Epithelial cell of esophagus (primary cell): ENCODE measurements at regions not wholly inside any gene's neighbourhood (a gene's known extent, or its start where the extent isn't known, plus 50 kb on each side); places are given as distances from the start of the nearest gene placed in this dataset.

ENCODE experiments used
- DNase-seq: peaks from one replicate; pipeline ENCODE4 v3.0.0; 2010; ENCODE audit warnings: low read depth
- H3K4me3 ChIP-seq: 2 replicates; pipeline ENCODE4 v1.5.1; 2011; ENCODE audit warnings: mild to moderate bottlenecking, low read length, control low read depth
- TF ChIP-seq, protein P1 (sequence below): IDR thresholded peaks from 2 replicates; pipeline ENCODE4 v1.5.1; 2011; ENCODE audit warnings: low read depth, mild to moderate bottlenecking, low read length, control low read depth, inconsistent platforms; ENCODE audit not compliant: insufficient read depth; ENCODE audit errors: missing control alignments

DNA sequence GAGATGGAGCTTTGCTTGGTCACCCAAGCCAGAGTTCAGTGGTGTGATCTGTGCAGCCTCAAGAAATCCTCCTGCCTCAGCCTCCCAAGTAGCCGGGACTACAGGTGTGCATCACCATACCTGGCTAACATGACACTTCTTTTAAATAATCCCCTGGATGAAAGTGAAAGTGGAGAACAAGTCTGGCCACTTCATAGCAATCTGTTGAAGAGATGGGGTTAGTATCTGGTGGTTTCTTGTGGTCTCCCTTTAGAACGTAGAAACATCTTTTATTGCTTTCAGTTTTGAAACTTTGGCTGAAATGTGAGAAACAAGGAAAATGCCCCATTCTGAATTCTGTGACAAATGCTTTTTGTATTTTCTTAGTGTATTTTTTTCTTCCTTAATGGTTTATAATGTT is 452.5 kb upstream of the RIOK2 start:
- TF ChIP-seq, protein P1, sequence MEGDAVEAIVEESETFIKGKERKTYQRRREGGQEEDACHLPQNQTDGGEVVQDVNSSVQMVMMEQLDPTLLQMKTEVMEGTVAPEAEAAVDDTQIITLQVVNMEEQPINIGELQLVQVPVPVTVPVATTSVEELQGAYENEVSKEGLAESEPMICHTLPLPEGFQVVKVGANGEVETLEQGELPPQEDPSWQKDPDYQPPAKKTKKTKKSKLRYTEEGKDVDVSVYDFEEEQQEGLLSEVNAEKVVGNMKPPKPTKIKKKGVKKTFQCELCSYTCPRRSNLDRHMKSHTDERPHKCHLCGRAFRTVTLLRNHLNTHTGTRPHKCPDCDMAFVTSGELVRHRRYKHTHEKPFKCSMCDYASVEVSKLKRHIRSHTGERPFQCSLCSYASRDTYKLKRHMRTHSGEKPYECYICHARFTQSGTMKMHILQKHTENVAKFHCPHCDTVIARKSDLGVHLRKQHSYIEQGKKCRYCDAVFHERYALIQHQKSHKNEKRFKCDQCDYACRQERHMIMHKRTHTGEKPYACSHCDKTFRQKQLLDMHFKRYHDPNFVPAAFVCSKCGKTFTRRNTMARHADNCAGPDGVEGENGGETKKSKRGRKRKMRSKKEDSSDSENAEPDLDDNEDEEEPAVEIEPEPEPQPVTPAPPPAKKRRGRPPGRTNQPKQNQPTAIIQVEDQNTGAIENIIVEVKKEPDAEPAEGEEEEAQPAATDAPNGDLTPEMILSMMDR = no peak
- H3K4me3 ChIP-seq = no peak overlapping the region
- no peak for DNase-seq

DNA sequence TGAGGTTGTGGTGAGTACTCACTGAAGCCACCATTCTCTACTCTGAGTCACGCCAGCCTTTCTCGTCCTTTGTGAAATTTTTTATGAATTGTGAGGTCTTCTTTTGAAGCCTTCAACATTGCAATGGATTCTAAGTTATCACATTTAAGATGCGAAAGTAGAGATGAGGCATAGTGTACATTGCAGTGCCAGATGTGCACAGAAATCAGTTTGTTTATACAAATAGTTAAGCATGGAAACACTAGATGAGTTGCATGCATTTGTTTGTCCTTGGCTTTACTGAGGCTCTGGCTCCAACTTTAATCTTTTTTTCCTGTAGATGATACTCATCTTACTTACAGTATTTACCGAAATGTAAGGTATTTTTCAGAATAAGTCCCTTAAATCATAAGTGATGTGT is 453.7 kb upstream of the RIOK2 start:
- DNase-seq = no peak
- no peak overlapping the region for H3K4me3 ChIP-seq
- TF ChIP-seq, protein P1 = no peak

DNA sequence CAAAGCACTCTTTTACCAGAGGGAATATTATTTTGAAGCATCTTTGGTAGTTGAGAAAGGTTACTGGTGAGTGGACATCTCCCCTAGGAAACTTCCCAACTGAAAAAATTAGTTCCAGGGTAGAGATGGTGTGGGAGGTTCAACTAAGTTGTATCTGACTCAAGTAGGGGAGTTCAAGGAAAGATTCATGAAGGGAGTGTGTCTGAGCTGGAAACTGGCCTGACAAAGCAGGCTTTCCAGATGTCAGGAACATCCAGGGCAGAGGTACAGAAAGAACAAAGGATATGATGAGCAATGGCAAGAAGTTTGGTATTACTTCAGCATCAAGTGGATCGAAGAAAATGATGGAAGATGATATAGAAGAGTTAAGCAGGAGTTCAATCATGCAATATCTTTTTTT is 458.0 kb upstream of the RIOK2 start:
- DNase-seq = no peak
- TF ChIP-seq, protein P1 = no peak
- H3K4me3 ChIP-seq = no peak overlapping the region

GRCh38 chr5:97644206-97644605 is 461.2 kb upstream of the RIOK2 start:
- no peak for DNase-seq
- no peak overlapping the region for H3K4me3 ChIP-seq
- TF ChIP-seq, protein P1 = no peak

GRCh38 chr5:97644896-97645295 is 461.8 kb upstream of the RIOK2 start:
- no peak overlapping the region for H3K4me3 ChIP-seq
- TF ChIP-seq, protein P1 = no peak
- DNase-seq = no peak

DNA sequence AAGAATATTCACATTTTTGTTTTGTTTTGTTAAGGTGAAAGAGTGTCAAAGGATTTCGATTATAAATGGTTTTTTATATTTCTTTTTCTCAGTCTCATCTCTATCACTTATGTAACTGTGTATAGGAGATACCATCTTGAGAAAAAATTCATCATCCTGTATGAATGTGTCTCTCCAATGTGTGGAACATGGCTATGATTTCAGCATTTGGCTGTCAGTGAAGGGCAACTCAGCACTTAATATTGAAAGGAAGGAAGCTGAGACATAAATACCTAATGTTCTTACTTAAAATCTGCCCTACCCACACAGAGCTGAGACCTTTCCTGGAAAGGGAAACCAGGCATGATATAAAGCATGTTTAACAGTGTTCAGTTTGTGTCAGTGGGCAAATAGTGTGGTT is 474.2 kb upstream of the RIOK2 start:
- TF ChIP-seq, protein P1 = no peak
- H3K4me3 ChIP-seq = no peak overlapping the region
- DNase-seq = no peak

DNA sequence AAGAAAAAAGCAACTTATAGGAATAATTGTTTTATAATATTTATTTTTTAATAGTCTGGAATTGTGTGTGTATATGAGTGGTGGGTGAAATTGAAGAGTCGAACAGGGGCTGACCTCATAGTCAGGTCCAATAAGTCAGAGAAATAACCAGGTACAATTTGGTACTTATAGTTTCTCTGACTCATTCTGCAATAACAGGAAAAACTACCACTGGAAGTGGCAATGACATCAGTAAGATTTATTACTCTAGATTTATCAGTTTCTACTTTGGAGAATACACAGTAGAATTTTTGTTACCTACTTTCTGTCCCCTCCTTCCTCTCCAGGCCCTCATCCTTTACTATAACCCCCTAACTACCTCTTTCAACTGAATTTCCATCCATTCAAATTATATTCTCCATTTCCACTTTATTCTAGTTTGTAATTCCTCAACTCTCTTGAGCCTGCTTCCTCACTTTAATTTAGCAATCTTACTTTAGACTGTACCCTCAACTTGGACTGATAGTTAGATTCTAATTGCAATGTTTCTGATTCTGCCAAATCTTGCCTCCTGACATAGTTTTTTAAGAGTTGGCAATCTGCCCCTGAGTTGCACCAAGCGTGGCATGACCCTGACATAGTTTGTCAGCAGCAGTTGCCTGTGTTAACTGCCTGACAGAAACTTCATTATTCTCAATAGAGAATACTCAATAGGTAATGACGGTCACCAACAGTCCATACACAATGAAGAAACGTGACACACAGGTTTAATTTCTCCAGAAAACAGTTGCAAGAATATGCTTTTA is 475.3 kb upstream of the RIOK2 start:
- TF ChIP-seq, protein P1 = no peak
- no peak overlapping the region for H3K4me3 ChIP-seq
- peak; percentile 52 for DNase-seq
